Stimulated activated CD4-positive, alpha-beta T cell treated with anti-CD3 and anti-CD28 coated beads, TNF-alpha, amount 100 ng/mL, for 48 hours (primary cell): ENCODE measurements at regions not wholly inside any gene's neighbourhood (a gene's known extent, or its start where the extent isn't known, plus 50 kb on each side); places are given as distances from the start of the nearest gene placed in this dataset.

Source experiments
- DNase-seq, 3 donors: peaks; one replicate each; pipeline ENCODE4 v3.0.0-alpha.2; 2020; ENCODE audit warnings: low read depth in 3 of 3

- DNase-seq: no peak
Measured at GRCh38 chr3:28738425-28738824, 389.8 kb upstream of the AZI2 start.

DNA sequence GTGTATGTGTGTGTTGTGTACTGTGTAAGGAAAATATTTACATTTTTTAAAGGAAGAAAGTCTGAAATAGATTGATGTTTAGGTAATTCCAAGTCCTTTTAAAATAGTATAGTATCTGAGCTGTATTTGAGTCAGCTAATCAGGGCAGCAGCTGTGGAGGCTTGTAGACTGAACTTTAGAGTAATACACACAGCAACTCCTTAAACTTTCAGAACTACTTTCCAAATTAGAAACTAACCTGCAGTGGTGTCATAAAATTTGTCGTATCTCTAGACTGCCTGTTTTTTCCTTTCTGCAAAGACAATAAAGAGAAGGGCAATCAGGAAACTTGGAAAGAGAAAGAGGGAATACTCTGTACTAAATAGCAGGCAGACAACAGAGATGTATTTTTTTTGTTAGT lies 391.0 kb upstream of the AZI2 start:
- no peak for DNase-seq

DNA sequence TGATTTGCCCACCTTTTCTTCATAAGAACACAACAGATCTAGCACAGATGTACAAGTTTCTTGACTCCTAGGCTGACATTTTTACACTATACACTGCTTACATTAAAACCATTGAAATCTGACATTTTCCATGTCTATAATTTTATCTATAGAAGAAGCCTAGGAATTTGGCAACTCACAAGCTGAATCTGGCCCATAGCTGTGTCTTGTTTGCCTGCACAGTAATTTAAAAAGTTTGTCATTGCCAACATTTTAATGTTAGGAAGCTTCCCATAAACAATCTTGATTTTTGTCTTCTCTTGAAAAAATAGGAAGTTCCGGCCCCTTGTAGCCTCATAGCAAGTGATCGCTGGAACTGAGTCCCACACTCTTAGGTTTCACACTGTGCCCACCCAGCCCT lies 394.6 kb upstream of the AZI2 start:
- no peak for DNase-seq

- no peak for DNase-seq
Measured at GRCh38 chr3:28743831-28744230, 395.2 kb upstream of the AZI2 start.

- DNase-seq: no peak
Measured at GRCh38 chr3:28745436-28745835, 396.8 kb upstream of the AZI2 start.

GRCh38 chr3:28745916-28746617 lies 397.4 kb upstream of the AZI2 start:
- no peak for DNase-seq

GRCh38 chr3:28746990-28747389 lies 398.4 kb upstream of the AZI2 start:
- DNase-seq: no peak

DNA sequence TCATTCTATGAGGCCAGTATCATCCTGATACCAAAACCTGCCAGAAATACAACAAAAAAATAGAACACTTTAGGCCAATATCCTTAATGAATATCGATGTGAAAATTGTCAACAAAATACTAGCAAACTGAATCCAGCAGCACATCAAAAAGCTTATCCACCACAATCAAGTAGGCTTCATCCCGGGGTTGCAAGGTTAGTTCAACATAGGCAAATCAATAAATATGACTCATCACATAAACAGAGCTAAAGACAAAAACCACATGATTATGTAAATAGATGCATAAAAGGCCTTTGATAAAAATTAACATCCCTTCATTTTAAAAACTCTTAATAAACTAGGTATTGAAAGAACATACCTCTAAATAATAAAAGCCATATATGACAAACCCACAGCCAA lies 403.2 kb upstream of the AZI2 start:
- DNase-seq: no peak

- DNase-seq: no peak
Measured at GRCh38 chr3:28752290-28752689, 403.7 kb upstream of the AZI2 start.

DNA sequence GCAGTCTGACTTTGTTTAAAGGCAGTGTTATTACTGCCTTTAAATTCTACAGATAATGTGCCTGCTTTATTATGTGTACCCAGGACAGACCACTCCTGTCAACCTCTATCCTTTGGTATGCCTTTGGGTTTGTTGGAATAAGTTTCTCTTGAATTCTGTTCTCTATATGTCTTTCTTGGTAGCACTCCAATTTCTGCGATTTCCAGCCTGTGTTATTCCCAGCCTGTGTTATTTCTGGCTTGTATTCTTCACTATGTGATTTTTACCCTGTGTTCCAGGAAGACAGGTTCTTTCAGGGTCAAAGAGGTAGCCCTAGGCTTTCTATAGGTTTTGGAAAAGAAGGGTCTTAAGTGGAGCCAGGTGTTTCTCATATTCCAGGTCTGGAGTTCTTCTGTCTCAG lies 407.4 kb upstream of the AZI2 start:
- DNase-seq: no peak

DNA sequence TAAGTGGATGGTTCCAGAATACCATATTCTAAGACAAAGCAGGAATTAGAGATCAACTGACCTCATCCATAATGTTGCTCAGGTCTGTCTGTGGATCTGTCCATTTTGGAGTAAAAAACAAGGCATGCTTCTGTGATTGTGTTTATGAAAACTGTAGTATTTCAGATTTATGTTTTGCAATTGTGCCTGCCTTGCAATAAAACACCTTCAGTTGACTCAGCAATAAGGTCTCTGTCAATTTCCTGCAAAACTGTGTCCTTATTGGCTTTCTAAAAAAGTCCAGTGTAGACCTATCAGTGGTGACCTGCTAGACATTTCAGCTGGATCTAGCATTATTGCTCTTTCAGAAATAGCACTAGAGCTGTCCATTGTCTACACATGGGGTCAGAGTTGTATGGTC lies 409.5 kb upstream of the AZI2 start:
- no peak for DNase-seq

DNA sequence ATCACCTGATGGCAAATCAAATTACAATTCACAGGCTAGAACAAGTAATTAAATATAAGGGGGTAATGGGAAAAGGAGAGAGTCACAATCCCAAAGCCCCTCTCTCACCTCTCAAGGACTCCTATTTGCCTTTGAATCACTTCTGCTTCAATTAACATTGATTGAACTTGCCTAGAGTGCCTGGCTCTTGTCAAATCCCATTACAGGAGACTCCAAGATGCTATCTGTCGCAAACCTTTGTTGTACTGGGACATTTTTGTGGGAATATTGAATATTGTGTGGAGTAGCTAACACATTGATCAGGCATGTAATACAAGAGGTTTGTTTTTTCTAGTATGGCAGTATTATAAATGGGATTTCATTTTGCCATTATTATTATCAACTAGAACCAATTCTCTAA lies 412.8 kb upstream of the AZI2 start:
- no peak for DNase-seq

GRCh38 chr3:28765194-28765593 lies 416.6 kb upstream of the AZI2 start:
- no peak for DNase-seq

- no peak for DNase-seq
Measured at GRCh38 chr3:28768439-28768838, 419.8 kb upstream of the AZI2 start.

GRCh38 chr3:28777806-28778475 lies 429.3 kb upstream of the AZI2 start:
- no peak for DNase-seq

DNA sequence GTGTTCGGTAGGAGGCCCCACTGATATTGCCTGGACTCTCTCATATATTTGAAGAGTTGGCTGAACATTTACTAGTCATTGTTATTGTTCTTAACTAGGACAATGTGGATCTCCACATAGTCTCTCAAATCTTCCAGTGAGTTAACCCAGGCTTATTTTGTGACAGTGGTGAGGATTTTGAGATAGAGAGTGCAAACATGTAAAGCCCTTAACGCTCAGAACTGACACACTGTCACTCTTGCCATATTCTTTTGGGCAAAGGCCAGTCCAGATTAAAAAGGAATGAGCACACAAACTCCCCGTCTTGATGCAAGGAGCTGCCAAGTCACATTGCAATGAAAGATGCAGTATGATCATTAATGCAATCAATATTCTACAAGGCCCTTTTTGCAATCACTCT lies 431.9 kb upstream of the AZI2 start:
- DNase-seq: no peak

DNA sequence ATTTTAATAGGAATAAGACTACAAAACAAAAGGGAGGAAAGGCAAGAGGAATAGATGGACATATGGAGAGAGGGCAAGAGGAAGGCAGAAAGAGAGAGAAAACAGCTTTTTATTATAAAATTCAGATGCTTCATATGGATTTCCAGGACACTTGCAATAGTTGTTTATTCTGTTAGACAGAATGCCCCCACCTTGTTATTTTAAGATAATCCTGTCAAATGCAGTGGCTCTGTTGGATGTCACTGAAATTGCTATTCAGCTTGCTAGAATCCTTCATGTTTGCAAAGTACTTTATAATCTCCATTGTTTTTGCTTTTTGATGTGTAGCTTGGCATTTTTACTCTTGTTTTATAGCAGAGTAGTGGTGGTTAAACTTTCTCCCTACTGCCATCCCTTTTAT lies 432.4 kb upstream of the AZI2 start:
- DNase-seq: no peak

- no peak for DNase-seq
Measured at GRCh38 chr3:28786446-28786845, 437.8 kb upstream of the AZI2 start.

DNA sequence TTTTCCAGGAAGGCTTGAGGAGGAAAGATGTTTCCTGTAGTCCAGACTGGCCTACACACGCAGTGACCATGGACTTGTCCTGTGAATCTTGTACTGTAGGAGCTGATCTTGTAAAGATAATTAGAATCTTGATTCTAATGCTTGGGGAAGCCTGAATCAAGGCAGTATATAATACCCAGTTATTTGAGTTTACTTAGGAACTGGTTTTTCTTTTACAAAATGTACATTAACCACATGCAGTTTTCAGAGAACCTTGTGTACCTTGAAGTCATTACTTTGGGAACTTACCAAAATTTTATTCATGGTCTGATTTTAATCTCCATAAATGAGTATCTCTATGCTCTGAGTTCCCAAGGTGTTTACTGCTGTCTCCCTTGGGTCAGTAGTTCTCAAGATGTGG lies 439.9 kb upstream of the AZI2 start:
- DNase-seq: no peak

DNA sequence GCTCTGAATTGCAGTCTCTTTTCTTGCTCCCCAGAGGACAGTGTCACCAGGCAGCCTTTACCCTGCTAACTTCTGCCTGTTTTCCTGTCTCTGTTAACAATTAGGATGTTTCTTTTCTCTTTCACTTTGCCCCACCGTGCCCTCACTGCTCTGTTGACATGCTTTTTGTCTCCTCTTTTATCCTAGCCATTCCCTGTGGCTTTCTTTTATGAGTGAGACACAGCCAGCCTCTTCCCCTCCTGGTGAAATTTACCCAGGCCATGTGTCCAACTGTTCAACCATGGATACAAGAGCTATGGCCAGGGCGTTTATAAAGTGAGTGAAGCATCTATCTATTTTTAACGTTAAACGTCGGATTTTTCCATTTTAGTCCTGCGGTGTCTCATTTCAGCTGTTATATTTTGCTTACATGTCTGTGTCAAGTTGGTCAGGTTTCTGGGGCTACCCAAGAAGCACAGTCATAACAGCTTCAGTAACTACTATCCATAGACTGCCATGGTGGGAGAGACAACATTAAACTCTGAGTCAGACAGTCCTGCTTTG lies 443.2 kb upstream of the AZI2 start:
- no peak for DNase-seq

GRCh38 chr3:28792604-28793003 lies 444.0 kb upstream of the AZI2 start:
- DNase-seq: no peak

GRCh38 chr3:28799084-28799483 lies 450.5 kb upstream of the AZI2 start:
- no peak for DNase-seq

GRCh38 chr3:28800203-28800602 lies 451.6 kb upstream of the AZI2 start:
- DNase-seq: no peak

- DNase-seq: no peak
Measured at GRCh38 chr3:28808068-28808467, 459.4 kb upstream of the AZI2 start.
